SK-N-SH (cell line): ENCODE measurements at regions not wholly inside any gene's neighbourhood (a gene's known extent, or its start where the extent isn't known, plus 50 kb on each side); places are given as distances from the start of the nearest gene placed in this dataset.

Source experiments
- CHD2 ChIP-seq: fragments of 150-350 bp; IDR thresholded peaks from 2 replicates; pipeline ENCODE4 v1.6.1; 2018; ENCODE audit warnings: low read length; ENCODE audit not compliant: partially characterized antibody
- CTCF ChIP-seq: fragments of 200-600 bp; sonication (generic); IDR thresholded peaks from 2 replicates; pipeline ENCODE4 v1.6.1; 2017; ENCODE audit warnings: antibody characterized with exemption, mild to moderate bottlenecking, moderate library complexity
- JUND ChIP-seq: IDR thresholded peaks from 2 replicates; pipeline ENCODE4 v1.4.0; 2012
- MXI1 ChIP-seq: IDR thresholded peaks from 2 replicates; pipeline ENCODE4 v1.6.1; 2012; ENCODE audit warnings: mild to moderate bottlenecking, low read depth, low read length, improper control_type of control experiment
- PBX3 ChIP-seq: IDR thresholded peaks from 2 replicates; pipeline ENCODE4; 2012
- REST ChIP-seq: IDR thresholded peaks from 2 replicates; pipeline ENCODE4 v1.6.1; 2012; ENCODE audit warnings: mild to moderate bottlenecking, low read depth, low read length, moderate library complexity
- SMC3 ChIP-seq: IDR thresholded peaks from 2 replicates; pipeline ENCODE4 v1.6.1; 2012; ENCODE audit warnings: low read depth, low read length, improper control_type of control experiment
- TAF1 ChIP-seq: IDR thresholded peaks from 2 replicates; pipeline ENCODE4 v1.6.1; 2012; ENCODE audit warnings: low read depth, mild to moderate bottlenecking, low read length, moderate library complexity, borderline replicate concordance
- YY1 ChIP-seq: IDR thresholded peaks from 2 replicates; pipeline ENCODE4 v1.4.0; 2012; ENCODE audit warnings: low read depth, mild to moderate bottlenecking

GRCh38 chr5:112608975-112609374, 128.7 kb upstream of the APC start:
- TF ChIP-seq CTCF: no peak
- no peak for TF ChIP-seq PBX3
- no peak for TF ChIP-seq REST
- no peak for TF ChIP-seq TAF1
- no peak for TF ChIP-seq CHD2
- TF ChIP-seq JUND: no peak
- TF ChIP-seq SMC3: no peak
- no peak for TF ChIP-seq YY1
- no peak for TF ChIP-seq MXI1
